Fibroblast of lung (primary cell): ENCODE measurements at regions not wholly inside any gene's neighbourhood (a gene's known extent, or its start where the extent isn't known, plus 50 kb on each side); places are given as distances from the start of the nearest gene placed in this dataset.
"Not testable (repeated sequence)": the region's sequence is repeated elsewhere in the genome, so short reads cannot be mapped to it uniquely, and the experiment has no call there.

ENCODE experiments used
- CTCF ChIP-seq, 2 donors: IDR thresholded peaks in 1 of 2; conservative IDR thresholded peaks in 1 of 2; 1 replicate in 1 of 2; 2 replicates in 1 of 2; pipeline ENCODE4 v1.5.1; 2011 to 2012; ENCODE audit warnings: low read length in 2 of 2, control low read depth in 1 of 2, inconsistent platforms in 1 of 2, low read depth in 1 of 2, mild to moderate bottlenecking in 1 of 2
- EZH2 ChIP-seq: IDR thresholded peaks from 2 replicates; pipeline ENCODE4 v1.5.1; 2012; ENCODE audit warnings: low read length, control low read depth, mild to moderate bottlenecking; ENCODE audit errors: missing control alignments

GRCh38 chr2:180872781-180873180, 107.6 kb upstream of the UBE2E3 start:
- not testable (repeated sequence) for TF ChIP-seq CTCF (conservative IDR thresholded peaks at IDR 0.05 in 1 of 2, IDR thresholded peaks at IDR 0.05 in 1 of 2; ENCODE audit: low read depth in 1 of 2, low read length in 2 of 2); EZH2
